HepG2 (cell line): ENCODE measurements at regions not wholly inside any gene's neighbourhood (a gene's known extent, or its start where the extent isn't known, plus 50 kb on each side); places are given as distances from the start of the nearest gene placed in this dataset.

Experiments used
- NPAS2 ChIP-seq: sonication (generic); formaldehyde crosslinking; IDR thresholded peaks from 2 replicates; pipeline ENCODE4 v1.8.0; 2022; ENCODE audit warnings: mild to moderate bottlenecking, missing genetic modification reagents, borderline replicate concordance
- SMC3 ChIP-seq: IDR thresholded peaks from 2 replicates; pipeline ENCODE4 v1.6.1; 2011; ENCODE audit warnings: low read length, improper control_type of control experiment
- TARDBP ChIP-seq: sonication (generic); formaldehyde crosslinking; IDR thresholded peaks from 2 replicates; pipeline ENCODE4 v1.8.0; 2022; ENCODE audit warnings: mild to moderate bottlenecking, missing genetic modification reagents
- ZNF12 ChIP-seq: sonication (generic); formaldehyde crosslinking; IDR thresholded peaks from 2 replicates; pipeline ENCODE4 v1.5.0; 2020; ENCODE audit warnings: missing genetic modification reagents
- ZNF333 ChIP-seq: sonication (generic); formaldehyde crosslinking; IDR thresholded peaks from 2 replicates; pipeline ENCODE4 v1.4.0; 2020; ENCODE audit warnings: mild to moderate bottlenecking, missing genetic modification reagents, borderline replicate concordance
- ZNF44 ChIP-seq: sonication (generic); formaldehyde crosslinking; IDR thresholded peaks from 2 replicates; pipeline ENCODE4 v1.5.1; 2020; ENCODE audit warnings: mild to moderate bottlenecking, missing genetic modification reagents
- TF ChIP-seq, protein P1 (sequence below): sonication (generic); formaldehyde crosslinking; IDR thresholded peaks from 2 replicates; pipeline ENCODE4 v1.4.0; 2020; ENCODE audit warnings: mild to moderate bottlenecking, missing genetic modification reagents, borderline replicate concordance
- TF ChIP-seq, protein P2 (sequence below): sonication (generic); formaldehyde crosslinking; conservative IDR thresholded peaks from 2 replicates; pipeline ENCODE4 v1.4.0; 2020; ENCODE audit warnings: missing genetic modification reagents
- TF ChIP-seq, protein P3 (sequence below): sonication (generic); formaldehyde crosslinking; IDR thresholded peaks from 2 replicates; pipeline ENCODE4 v1.4.0; 2020; ENCODE audit warnings: missing genetic modification reagents
- TF ChIP-seq, protein P4 (sequence below): sonication (generic); formaldehyde crosslinking; IDR thresholded peaks from 2 replicates; pipeline ENCODE4 v1.4.0; 2020; ENCODE audit warnings: missing genetic modification reagents

DNA sequence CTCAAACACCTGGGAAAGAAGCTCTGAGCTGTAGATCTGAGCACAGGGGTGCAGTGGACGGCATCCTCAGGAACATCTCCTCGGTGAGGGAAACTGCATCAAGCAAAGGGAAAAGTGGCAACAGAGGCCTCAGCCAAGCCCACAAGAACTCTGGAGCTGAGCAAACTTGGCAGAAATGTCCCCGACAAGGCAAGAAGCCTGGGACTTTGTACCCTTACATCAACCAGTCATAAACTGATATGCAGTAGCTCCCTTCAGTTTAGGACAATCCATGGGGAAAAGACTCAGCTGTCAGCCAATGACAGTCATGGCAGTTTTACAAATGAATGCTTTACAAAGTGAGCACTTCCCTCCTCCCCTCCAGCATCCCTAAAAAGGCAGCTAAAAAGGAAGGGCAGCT is 210.0 kb upstream of the DYNLRB2 start:
- TF ChIP-seq SMC3 (no peak), ZNF333 (no peak), TARDBP (CRISPR knock-in tag) (no peak), ZNF44 (CRISPR knock-in tag) (no peak), NPAS2 (no peak), ZNF12 (CRISPR knock-in tag) (no peak)
- TF ChIP-seq, protein P1, sequence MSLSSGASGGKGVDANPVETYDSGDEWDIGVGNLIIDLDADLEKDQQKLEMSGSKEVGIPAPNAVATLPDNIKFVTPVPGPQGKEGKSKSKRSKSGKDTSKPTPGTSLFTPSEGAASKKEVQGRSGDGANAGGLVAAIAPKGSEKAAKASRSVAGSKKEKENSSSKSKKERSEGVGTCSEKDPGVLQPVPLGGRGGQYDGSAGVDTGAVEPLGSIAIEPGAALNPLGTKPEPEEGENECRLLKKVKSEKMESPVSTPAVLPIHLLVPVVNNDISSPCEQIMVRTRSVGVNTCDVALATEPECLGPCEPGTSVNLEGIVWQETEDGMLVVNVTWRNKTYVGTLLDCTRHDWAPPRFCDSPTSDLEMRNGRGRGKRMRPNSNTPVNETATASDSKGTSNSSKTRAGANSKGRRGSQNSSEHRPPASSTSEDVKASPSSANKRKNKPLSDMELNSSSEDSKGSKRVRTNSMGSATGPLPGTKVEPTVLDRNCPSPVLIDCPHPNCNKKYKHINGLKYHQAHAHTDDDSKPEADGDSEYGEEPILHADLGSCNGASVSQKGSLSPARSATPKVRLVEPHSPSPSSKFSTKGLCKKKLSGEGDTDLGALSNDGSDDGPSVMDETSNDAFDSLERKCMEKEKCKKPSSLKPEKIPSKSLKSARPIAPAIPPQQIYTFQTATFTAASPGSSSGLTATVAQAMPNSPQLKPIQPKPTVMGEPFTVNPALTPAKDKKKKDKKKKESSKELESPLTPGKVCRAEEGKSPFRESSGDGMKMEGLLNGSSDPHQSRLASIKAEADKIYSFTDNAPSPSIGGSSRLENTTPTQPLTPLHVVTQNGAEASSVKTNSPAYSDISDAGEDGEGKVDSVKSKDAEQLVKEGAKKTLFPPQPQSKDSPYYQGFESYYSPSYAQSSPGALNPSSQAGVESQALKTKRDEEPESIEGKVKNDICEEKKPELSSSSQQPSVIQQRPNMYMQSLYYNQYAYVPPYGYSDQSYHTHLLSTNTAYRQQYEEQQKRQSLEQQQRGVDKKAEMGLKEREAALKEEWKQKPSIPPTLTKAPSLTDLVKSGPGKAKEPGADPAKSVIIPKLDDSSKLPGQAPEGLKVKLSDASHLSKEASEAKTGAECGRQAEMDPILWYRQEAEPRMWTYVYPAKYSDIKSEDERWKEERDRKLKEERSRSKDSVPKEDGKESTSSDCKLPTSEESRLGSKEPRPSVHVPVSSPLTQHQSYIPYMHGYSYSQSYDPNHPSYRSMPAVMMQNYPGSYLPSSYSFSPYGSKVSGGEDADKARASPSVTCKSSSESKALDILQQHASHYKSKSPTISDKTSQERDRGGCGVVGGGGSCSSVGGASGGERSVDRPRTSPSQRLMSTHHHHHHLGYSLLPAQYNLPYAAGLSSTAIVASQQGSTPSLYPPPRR (CRISPR knock-in tag), result no peak
- TF ChIP-seq, protein P2, sequence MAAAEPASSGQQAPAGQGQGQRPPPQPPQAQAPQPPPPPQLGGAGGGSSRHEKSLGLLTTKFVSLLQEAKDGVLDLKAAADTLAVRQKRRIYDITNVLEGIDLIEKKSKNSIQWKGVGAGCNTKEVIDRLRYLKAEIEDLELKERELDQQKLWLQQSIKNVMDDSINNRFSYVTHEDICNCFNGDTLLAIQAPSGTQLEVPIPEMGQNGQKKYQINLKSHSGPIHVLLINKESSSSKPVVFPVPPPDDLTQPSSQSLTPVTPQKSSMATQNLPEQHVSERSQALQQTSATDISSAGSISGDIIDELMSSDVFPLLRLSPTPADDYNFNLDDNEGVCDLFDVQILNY (CRISPR knock-in tag), result no peak
- TF ChIP-seq, protein P3, sequence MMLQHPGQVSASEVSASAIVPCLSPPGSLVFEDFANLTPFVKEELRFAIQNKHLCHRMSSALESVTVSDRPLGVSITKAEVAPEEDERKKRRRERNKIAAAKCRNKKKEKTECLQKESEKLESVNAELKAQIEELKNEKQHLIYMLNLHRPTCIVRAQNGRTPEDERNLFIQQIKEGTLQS, result no peak
- TF ChIP-seq, protein P4, sequence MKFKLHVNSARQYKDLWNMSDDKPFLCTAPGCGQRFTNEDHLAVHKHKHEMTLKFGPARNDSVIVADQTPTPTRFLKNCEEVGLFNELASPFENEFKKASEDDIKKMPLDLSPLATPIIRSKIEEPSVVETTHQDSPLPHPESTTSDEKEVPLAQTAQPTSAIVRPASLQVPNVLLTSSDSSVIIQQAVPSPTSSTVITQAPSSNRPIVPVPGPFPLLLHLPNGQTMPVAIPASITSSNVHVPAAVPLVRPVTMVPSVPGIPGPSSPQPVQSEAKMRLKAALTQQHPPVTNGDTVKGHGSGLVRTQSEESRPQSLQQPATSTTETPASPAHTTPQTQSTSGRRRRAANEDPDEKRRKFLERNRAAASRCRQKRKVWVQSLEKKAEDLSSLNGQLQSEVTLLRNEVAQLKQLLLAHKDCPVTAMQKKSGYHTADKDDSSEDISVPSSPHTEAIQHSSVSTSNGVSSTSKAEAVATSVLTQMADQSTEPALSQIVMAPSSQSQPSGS (CRISPR knock-in tag), result no peak
